HFF-Myc (cell line): ENCODE measurements at regions not wholly inside any gene's neighbourhood (a gene's known extent, or its start where the extent isn't known, plus 50 kb on each side); places are given as distances from the start of the nearest gene placed in this dataset.

Experiments used
- DNase-seq: peaks from one replicate; pipeline ENCODE4 v3.0.0-alpha.2; 2011; ENCODE audit warnings: low read depth; ENCODE audit errors: extremely low read depth
- H3K4me3 ChIP-seq: replicated peaks from 2 replicates; pipeline ENCODE4 v1.5.1; 2011; ENCODE audit warnings: low read depth, mild to moderate bottlenecking, control low read depth, low read length
- TF ChIP-seq, protein P1 (sequence below): IDR thresholded peaks from 2 replicates; pipeline ENCODE4 v1.5.1; 2012; ENCODE audit warnings: mild to moderate bottlenecking, low read depth, low read length, control low read depth; ENCODE audit errors: missing control alignments

DNA sequence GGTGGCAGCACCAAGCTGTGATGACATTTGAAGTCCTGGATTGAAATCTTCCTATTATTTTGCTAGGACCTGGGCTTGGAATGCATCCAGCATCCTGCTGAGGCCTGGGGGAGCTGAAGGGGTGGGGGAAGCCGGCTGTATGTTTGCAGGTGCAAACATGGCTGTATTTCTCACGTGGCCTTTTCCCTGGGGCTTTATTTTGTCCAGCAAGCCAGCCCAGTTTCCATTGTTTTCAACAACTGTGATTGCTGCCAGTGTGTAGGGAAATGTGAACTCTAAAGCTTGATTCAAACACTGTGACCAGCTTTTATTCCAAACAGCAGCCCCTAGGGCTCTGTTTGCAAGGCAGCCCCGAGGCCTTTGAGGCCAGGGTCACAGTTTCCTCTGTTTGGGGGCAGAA, 683.0 kb downstream of the DHX35 start:
- TF ChIP-seq, protein P1, sequence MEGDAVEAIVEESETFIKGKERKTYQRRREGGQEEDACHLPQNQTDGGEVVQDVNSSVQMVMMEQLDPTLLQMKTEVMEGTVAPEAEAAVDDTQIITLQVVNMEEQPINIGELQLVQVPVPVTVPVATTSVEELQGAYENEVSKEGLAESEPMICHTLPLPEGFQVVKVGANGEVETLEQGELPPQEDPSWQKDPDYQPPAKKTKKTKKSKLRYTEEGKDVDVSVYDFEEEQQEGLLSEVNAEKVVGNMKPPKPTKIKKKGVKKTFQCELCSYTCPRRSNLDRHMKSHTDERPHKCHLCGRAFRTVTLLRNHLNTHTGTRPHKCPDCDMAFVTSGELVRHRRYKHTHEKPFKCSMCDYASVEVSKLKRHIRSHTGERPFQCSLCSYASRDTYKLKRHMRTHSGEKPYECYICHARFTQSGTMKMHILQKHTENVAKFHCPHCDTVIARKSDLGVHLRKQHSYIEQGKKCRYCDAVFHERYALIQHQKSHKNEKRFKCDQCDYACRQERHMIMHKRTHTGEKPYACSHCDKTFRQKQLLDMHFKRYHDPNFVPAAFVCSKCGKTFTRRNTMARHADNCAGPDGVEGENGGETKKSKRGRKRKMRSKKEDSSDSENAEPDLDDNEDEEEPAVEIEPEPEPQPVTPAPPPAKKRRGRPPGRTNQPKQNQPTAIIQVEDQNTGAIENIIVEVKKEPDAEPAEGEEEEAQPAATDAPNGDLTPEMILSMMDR: no peak
- no peak overlapping the region for H3K4me3 ChIP-seq
- no peak for DNase-seq

DNA sequence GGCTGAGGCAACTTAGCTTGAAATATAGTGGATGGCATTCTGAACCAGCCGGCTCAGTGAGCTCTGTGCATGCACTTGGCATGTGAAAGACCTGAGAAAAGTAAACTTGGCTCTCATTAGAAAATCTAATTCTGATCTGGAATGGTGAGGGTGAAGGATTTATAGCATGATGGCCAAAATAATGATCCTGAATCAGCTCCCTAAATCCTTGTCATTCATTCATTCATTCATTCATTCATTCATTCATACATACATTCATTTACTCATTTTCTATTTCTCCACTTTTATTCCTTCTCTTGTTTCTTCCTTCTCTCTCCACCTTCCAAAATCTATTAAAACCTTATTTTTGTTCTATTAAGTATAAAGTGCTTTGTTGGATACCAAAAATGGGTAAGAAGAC, 681.1 kb downstream of the DHX35 start:
- TF ChIP-seq, protein P1: no peak
- DNase-seq: no peak
- H3K4me3 ChIP-seq: no peak overlapping the region

DNA sequence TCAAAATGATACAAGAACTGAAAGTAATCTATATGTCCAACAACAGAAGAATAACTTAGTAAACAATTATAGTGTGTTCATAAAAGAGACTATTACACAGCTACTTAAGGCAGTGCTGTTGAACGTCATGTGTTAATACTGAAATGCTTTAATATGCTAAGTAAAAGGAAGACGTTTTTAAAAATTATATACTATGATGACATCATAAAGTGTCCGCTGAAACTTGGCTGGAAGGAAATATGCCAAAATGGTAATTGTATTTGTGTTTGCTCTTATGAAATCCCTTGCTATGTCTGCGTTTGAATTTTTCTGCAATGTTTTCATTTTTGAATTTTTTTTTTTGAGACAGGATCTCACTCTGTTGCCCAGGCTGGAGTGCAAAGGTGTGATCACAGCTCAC, 679.3 kb downstream of the DHX35 start:
- DNase-seq: no peak
- H3K4me3 ChIP-seq: no peak overlapping the region
- TF ChIP-seq, protein P1: no peak

DNA sequence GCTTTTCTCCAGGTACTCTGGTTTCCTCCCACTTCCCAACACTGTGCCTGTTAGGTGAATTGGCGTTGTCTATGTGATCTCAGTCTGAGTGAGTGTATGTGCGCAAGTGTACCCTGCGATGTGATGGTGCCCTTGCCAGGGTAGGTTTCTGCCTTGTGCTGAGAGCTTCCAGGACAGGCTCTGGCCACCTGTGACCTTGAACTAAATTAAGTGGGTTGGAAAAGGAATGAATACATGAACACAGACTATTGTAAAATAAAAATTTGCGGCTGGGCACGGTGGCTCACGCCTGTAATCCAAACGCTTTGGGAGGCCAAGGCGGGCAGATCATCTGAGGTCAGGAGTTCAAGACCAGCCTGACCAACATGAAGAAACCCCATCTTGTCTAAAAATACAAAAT, 678.0 kb downstream of the DHX35 start:
- no peak overlapping the region for H3K4me3 ChIP-seq
- DNase-seq: no peak
- TF ChIP-seq, protein P1: no peak

DNA sequence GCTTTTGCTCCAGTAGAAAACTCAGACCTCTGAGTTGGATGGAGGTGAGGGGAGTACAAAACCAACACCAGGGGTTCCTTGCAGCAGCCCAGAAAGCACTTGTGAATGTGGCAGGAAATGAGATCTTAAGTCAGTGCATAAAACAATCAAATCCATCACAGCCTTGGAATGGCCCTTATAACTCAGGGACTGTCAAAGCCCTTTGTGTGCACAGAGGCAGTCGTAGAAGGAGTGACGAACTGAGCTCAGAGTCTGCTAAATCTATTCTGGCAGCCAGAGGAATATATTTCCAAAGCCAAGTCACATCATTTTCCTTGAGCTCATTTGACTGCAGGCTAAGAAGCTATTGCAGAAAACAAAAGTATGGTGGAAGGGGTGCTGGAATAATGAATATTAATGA, 676.6 kb downstream of the DHX35 start:
- TF ChIP-seq, protein P1: no peak
- no peak for DNase-seq
- no peak overlapping the region for H3K4me3 ChIP-seq

DNA sequence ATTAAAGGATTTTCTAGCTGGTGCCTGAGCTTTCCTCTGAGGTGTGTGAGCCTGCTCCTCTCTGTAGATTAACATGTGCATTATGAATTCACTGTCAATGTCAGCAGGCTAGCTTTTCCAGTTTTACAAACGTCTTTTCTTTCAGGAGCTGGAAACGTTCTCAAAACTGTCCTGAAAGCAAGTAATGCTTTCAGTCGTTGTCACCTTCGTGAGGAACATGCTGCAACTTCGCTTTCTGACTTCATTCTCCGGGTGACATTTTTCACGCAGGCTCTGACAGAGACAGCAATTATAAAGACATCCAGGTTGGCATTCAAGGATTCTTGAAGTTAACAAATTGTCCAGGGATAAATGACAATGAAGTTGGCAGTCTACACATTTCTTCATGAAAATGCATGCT, 671.5 kb downstream of the DHX35 start:
- TF ChIP-seq, protein P1: no peak
- no peak for DNase-seq
- no peak overlapping the region for H3K4me3 ChIP-seq

DNA sequence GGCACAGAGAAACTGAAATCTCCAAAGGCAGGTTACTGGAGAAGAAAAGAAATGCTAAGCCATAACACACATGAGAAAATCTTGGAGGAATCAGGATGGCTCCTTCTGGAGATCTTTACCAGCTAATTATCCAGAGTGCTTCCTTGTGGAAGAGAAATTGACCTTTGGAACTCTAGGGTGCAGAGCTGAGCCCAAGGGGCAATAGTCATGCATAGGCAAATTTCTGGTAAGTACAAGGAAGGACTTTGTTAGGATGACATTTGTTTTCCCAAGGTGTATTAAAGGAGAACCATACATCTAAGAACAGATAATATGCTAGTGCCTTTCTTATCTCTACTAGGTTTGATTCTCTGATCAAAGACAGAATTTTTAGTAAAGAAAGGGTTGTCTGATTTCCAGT, 670.6 kb downstream of the DHX35 start:
- TF ChIP-seq, protein P1: no peak
- DNase-seq: no peak

More for the DNA sequence above, 670.6 kb downstream of the DHX35 start:
- H3K4me3 ChIP-seq: no peak overlapping the region
